AG10803 (cell line): ENCODE measurements at regions not wholly inside any gene's neighbourhood (a gene's known extent, or its start where the extent isn't known, plus 50 kb on each side); places are given as distances from the start of the nearest gene placed in this dataset.

ENCODE experiments used
- DNase-seq: peaks from one replicate; pipeline ENCODE4 v3.0.0; 2010; ENCODE audit warnings: low read depth
- H3K4me3 ChIP-seq: 2 replicates; pipeline ENCODE4 v1.5.1; 2011; ENCODE audit warnings: mild to moderate bottlenecking, low read length, control low read depth
- TF ChIP-seq, protein P1 (sequence below): conservative IDR thresholded peaks from 2 replicates; pipeline ENCODE4 v1.5.1; 2011; ENCODE audit warnings: mild to moderate bottlenecking, low read length, control low read depth, inconsistent platforms

DNA sequence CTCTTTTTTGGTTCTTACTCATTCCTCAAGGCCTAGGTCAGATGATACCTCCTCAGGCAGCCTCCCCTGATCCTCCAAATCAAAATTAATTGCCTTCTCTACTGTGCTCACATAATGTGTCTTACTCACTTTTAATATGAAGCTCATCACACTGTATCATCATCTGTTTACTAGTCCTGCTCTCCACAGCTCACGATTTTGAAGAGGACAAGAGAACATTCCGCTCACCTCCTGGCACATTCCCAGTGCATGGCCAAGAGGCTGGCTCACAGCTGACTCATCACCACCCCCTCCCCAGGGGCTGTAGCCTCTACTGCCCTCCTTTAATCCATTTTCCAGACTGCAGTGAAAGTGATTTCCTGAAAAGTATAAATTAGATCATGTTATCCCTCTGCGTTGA is 133.1 kb downstream of the ALDH8A1 start:
- H3K4me3 ChIP-seq: no peak overlapping the region
- DNase-seq: peak; percentile 27
- TF ChIP-seq, protein P1, sequence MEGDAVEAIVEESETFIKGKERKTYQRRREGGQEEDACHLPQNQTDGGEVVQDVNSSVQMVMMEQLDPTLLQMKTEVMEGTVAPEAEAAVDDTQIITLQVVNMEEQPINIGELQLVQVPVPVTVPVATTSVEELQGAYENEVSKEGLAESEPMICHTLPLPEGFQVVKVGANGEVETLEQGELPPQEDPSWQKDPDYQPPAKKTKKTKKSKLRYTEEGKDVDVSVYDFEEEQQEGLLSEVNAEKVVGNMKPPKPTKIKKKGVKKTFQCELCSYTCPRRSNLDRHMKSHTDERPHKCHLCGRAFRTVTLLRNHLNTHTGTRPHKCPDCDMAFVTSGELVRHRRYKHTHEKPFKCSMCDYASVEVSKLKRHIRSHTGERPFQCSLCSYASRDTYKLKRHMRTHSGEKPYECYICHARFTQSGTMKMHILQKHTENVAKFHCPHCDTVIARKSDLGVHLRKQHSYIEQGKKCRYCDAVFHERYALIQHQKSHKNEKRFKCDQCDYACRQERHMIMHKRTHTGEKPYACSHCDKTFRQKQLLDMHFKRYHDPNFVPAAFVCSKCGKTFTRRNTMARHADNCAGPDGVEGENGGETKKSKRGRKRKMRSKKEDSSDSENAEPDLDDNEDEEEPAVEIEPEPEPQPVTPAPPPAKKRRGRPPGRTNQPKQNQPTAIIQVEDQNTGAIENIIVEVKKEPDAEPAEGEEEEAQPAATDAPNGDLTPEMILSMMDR: no peak

DNA sequence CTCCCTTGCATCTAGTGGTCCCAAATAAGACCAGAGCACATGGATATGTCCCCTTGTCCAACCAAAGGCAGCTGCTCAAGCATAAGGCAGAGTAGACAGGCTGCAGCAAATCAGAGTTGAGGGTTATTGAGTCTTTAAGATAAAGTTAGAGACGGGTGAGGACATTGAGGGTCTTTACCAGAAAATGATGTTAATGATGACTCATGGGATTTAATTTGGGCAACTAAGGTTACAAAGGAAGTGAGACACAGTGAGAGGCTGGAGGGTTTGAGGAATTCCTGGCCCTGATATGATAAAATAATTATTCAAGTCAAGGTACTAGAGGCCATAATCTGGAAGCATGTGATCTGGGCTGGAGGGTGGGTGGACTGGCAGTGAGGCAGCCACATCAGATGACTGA is 133.6 kb downstream of the ALDH8A1 start:
- no peak overlapping the region for H3K4me3 ChIP-seq
- no peak for DNase-seq
- TF ChIP-seq, protein P1: no peak

DNA sequence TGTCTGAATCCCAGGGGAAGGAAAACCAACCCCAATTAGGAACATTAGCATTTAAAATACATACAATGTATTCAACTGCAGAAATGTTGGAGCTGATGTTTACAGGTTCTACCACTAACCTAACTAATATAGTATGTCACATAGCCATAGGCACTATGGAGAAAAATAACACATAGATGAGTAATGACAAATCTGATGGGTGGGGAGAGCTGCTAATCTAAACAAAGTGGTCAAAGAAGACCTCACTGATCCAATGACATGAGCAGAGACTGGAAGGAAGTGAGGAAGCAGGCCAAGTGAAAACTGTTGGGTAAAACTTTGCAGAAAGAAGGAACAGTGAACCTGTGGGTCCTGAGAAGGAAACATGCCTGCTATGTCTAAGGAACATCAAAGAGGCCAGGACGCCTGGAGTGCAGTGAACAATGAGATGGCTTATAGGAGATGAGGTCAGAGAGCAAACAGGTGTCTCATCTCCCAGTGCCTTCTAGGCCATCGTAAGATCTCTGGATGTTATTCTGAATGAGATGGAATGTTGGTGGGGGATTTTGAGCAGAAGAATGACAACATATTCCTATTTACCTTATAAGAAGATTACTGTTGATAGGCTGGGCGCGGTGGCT is 135.7 kb downstream of the ALDH8A1 start:
- TF ChIP-seq, protein P1: no peak
- H3K4me3 ChIP-seq: no peak overlapping the region
- no peak for DNase-seq

DNA sequence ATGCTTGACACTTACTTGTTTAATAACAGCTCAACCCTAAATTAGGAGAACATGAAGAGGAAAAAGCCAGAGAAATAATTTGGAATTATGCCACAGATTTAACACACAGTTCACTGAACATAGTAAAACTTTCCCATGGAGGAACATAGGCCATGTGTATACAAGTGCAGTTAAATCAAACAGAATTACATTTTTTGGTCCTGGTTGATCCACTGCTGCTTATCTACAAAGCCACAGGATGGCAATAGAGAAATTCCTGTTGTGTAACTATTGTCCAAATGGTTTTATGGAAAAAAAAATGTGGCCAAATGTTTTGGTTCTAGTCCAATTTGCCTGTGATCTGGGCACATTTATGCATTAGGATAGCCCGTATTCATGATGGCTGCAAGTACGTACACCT is 136.8 kb downstream of the ALDH8A1 start:
- no peak overlapping the region for H3K4me3 ChIP-seq
- DNase-seq: peak; percentile 54
- TF ChIP-seq, protein P1: no peak

DNA sequence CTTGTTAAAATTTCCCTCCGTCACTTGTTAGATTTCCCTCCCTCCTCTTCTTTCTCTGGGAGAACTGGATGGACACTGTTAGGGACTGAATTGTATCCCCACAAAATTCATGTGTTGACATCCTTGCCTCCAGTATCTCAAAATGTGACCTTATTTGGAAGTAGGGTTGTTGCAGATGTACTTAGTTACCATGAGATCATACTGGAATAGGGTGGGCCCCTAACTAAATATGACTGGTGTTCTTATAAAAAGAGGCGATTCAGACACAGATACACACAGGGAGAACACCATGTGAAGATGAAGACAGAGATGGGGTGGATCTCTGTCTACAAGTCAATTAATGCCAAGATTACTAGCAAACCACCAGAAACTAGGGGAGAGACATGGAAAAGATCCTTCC is 139.5 kb downstream of the ALDH8A1 start:
- DNase-seq: no peak
- TF ChIP-seq, protein P1: no peak
- no peak overlapping the region for H3K4me3 ChIP-seq

DNA sequence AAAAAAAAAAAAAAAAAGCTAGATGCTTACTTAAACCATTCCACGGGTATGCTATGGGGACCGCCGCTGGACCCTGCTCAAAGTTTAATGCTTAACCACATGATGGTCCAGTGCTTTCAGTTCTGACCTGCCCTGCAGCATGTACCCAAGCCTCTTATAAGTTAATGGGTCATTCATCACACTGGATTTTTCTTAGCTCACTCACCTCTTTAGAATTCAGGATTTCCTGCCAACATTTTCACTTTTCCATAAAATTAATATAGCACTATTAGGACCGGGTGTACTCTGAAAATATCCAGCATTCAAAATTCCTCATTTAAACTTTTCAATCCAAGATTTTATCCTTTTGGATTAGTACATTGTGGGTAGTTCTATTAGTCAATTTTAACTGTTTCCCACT is 140.8 kb downstream of the ALDH8A1 start:
- TF ChIP-seq, protein P1: no peak
- peak; percentile 36 for DNase-seq
- no peak overlapping the region for H3K4me3 ChIP-seq

DNA sequence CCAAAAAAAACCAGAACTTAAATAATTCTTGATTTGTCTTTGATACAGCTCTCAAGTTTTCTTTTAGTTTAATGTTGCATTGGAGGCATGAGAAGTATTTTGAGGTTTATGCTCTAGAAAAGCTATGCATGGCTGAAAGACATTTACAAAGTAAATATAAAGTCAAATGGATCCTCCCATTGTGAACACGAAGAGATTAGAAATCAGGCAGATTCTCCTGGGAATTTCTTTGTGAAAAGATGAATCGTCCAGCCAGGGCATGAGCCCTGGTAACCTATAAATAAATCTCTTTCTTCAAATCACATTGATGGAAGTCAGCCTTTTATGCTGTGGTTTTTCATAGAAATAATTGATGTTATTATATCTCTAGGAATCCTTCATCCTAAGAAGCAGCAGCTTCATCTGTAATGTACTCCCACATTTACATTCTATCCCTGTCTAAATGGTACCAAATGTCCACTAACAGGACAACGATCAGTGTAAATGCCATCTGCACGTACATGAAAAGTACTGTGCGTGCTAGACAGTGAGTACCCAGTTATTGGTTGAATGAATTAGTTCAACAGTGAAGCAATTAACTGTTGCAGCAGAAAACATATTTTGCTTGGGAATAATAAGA is 143.6 kb downstream of the ALDH8A1 start:
- H3K4me3 ChIP-seq: no peak overlapping the region
- DNase-seq: no peak
- TF ChIP-seq, protein P1: no peak
